Caco-2 (cell line): ENCODE measurements at regions not wholly inside any gene's neighbourhood (a gene's known extent, or its start where the extent isn't known, plus 50 kb on each side); places are given as distances from the start of the nearest gene placed in this dataset.

ENCODE experiments used
- BruUV-seq: library from RNA; stranded (reverse); fragments of 400-500 nt; replicated peaks from 2 replicates; lab custom pipeline; 2021; lab: Mats Ljungman, UMichigan
- CTCF ChIA-PET: fragments of 300-600 bp; sonication (Branson Sonifier 250); formaldehyde crosslinking; loops from one replicate; lab custom pipeline; 2022; ENCODE audit warnings: antibody characterized with exemption; lab: Charles Lee
- POLR2A ChIA-PET: fragments of 300-600 bp; sonication (Branson Sonifier 250); formaldehyde crosslinking; loops from one replicate; lab custom pipeline; 2022; ENCODE audit warnings: antibody characterized with exemption; lab: Charles Lee
- DNase-seq, 2 experiments: peaks; one replicate each; pipeline versions ENCODE4 v3.0.0 to v3.0.0-alpha.2; 2020 to 2022
- H3K27me3 ChIP-seq: replicated peaks from 2 replicates; pipeline ENCODE4 v1.6.0; 2011; ENCODE audit warnings: low read length; ENCODE audit not compliant: control insufficient read depth, insufficient read depth
- H3K36me3 ChIP-seq: 2 replicates; pipeline ENCODE4 v1.5.1; 2011; ENCODE audit warnings: low read length; ENCODE audit not compliant: control insufficient read depth, insufficient read depth
- H3K4me1 ChIP-seq: fragments of 250-450 bp; sonication (Bioruptor Pico); 2 replicates; pipeline ENCODE4 v1.5.1; 2020; ENCODE audit warnings: mild to moderate bottlenecking
- H3K4me3 ChIP-seq: 2 replicates; pipeline ENCODE4 v1.5.1; 2011; ENCODE audit warnings: low read depth, mild to moderate bottlenecking, control low read depth, low read length
- H3K9me3 ChIP-seq: fragments of 250-450 bp; sonication (Bioruptor Pico); 2 replicates; pipeline ENCODE4 v1.5.1; 2020; ENCODE audit warnings: mild to moderate bottlenecking, moderate library complexity
- H3K27ac Mint-ChIP-seq: one replicate; pipeline ENCODE4 v1.8.0; 2022; ENCODE audit warnings: mixed read lengths; ENCODE audit not compliant: unreplicated experiment
- H3K27me3 Mint-ChIP-seq: one replicate; pipeline ENCODE4 v1.8.0; 2022; ENCODE audit warnings: mixed read lengths; ENCODE audit not compliant: insufficient read depth, unreplicated experiment
- H3K36me3 Mint-ChIP-seq: one replicate; pipeline ENCODE4 v1.8.0; 2022; ENCODE audit warnings: mild to moderate bottlenecking, mixed read lengths; ENCODE audit not compliant: insufficient read depth, unreplicated experiment
- H3K4me1 Mint-ChIP-seq: one replicate; pipeline ENCODE4 v1.8.0; 2022; ENCODE audit warnings: low read depth, mixed read lengths; ENCODE audit not compliant: unreplicated experiment
- H3K4me3 Mint-ChIP-seq: one replicate; pipeline ENCODE4 v1.8.0; 2022; ENCODE audit warnings: mild to moderate bottlenecking, moderate library complexity, mixed read lengths; ENCODE audit not compliant: unreplicated experiment
- H3K9me3 Mint-ChIP-seq: one replicate; pipeline ENCODE4 v1.8.0; 2022; ENCODE audit warnings: mixed read lengths; ENCODE audit not compliant: unreplicated experiment
- intact Hi-C: fragments of 100-400 bp; cut with micrococcal nuclease; formaldehyde crosslinking; loops from one replicate; pipeline ENCODE4 v1.10.0; 2022; ENCODE audit not compliant: unreplicated experiment
- TF ChIP-seq, protein P1 (sequence below), 2 experiments: fragments of 200-600 bp in 1 of 2; IDR thresholded peaks; 1 replicate in 1 of 2; 2 replicates in 1 of 2; pipeline versions ENCODE4 v1.5.1 to v1.8.0; 2011 to 2022; ENCODE audit warnings: antibody characterized with exemption in 1 of 2, control low read depth in 1 of 2, inconsistent platforms in 1 of 2, low read depth in 1 of 2, low read length in 1 of 2, mild to moderate bottlenecking in 1 of 2, moderate library complexity in 1 of 2; ENCODE audit not compliant: insufficient read depth in 1 of 2, severe bottlenecking in 1 of 2, unreplicated experiment in 1 of 2

DNA sequence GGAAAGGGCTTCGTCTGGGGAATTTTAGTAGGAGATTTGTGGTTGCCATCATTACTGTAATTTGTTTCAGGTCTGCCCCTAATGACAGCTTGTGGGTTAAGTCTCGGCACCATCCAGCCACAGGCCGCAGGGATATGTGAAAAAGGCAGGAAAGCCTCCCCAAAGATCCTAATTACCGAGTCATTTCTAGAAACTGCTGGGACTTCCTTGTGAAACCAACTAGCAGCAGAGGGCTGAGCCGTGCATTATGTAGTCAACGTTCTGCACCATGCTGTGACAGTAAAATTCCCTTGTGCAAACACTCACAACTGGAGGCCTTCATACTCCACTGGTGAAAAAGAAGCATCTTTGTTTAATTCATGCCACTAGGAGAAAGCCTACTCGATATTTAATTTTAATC lies 230.3 kb downstream of the MPDZ start:
- no peaks in the 10 kb centered on the region for H3K36me3 ChIP-seq
- H3K27me3 ChIP-seq: no peaks in the 10 kb centered on the region
- H3K4me1 ChIP-seq: no peaks in the 10 kb centered on the region
- H3K27me3 Mint-ChIP-seq: peaks cover 8% of the 10 kb centered on the region
- BruUV-seq: no TSS peak
- no peaks in the 10 kb centered on the region for H3K4me1 Mint-ChIP-seq
- H3K36me3 Mint-ChIP-seq: no peaks in the 10 kb centered on the region
- intact Hi-C loops: no loop called here
- H3K9me3 ChIP-seq: no peaks in the 10 kb centered on the region
- no peak overlapping the region for H3K27ac Mint-ChIP-seq
- POLR2A ChIA-PET: no interaction called here
- CTCF ChIA-PET: no interaction called here
- H3K4me3 ChIP-seq: no peak overlapping the region
- DNase-seq: no peak
- TF ChIP-seq, protein P1, sequence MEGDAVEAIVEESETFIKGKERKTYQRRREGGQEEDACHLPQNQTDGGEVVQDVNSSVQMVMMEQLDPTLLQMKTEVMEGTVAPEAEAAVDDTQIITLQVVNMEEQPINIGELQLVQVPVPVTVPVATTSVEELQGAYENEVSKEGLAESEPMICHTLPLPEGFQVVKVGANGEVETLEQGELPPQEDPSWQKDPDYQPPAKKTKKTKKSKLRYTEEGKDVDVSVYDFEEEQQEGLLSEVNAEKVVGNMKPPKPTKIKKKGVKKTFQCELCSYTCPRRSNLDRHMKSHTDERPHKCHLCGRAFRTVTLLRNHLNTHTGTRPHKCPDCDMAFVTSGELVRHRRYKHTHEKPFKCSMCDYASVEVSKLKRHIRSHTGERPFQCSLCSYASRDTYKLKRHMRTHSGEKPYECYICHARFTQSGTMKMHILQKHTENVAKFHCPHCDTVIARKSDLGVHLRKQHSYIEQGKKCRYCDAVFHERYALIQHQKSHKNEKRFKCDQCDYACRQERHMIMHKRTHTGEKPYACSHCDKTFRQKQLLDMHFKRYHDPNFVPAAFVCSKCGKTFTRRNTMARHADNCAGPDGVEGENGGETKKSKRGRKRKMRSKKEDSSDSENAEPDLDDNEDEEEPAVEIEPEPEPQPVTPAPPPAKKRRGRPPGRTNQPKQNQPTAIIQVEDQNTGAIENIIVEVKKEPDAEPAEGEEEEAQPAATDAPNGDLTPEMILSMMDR (IDR thresholded peaks at IDR 0.05; ENCODE audit: insufficient read depth in 1 of 2, low read depth in 1 of 2, low read length in 1 of 2, severe bottlenecking in 1 of 2, unreplicated experiment in 1 of 2): no peak
- no peaks in the 10 kb centered on the region for H3K9me3 Mint-ChIP-seq
- H3K4me3 Mint-ChIP-seq: no peak overlapping the region

DNA sequence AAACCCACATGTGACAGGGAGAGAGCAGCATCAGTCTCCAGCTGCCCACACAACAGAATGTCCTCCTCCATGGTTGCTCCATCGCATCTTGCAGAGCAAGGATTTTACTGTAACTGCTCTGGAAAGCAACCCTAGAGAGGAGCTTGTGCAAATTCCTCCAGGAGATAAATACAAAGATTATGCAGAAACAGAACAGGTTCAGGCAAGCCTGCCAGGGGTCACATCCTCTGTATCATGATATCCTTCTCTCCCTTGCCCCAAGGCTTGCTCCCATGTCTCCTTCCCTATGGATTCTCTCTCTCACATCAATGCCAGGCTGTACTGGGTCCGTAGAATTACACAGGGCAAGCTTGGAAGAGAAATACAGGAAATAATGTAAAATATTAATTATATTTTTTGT lies 226.0 kb downstream of the MPDZ start:
- no peak overlapping the region for H3K27ac Mint-ChIP-seq
- no peaks in the 10 kb centered on the region for H3K36me3 Mint-ChIP-seq
- H3K4me1 ChIP-seq: no peaks in the 10 kb centered on the region
- TF ChIP-seq, protein P1 (IDR thresholded peaks at IDR 0.05; ENCODE audit: insufficient read depth in 1 of 2, low read depth in 1 of 2, low read length in 1 of 2, severe bottlenecking in 1 of 2, unreplicated experiment in 1 of 2): no peak
- H3K4me3 Mint-ChIP-seq: no peak overlapping the region
- no peak for DNase-seq
- no peak overlapping the region for H3K4me3 ChIP-seq
- intact Hi-C loops: no loop called here
- H3K36me3 ChIP-seq: no peaks in the 10 kb centered on the region
- H3K9me3 ChIP-seq: no peaks in the 10 kb centered on the region
- CTCF ChIA-PET: no interaction called here
- peaks cover 9% of the 10 kb centered on the region for H3K27me3 Mint-ChIP-seq
- no peaks in the 10 kb centered on the region for H3K9me3 Mint-ChIP-seq
- no peaks in the 10 kb centered on the region for H3K4me1 Mint-ChIP-seq
- BruUV-seq: no TSS peak
- POLR2A ChIA-PET: no interaction called here
- H3K27me3 ChIP-seq: no peaks in the 10 kb centered on the region

DNA sequence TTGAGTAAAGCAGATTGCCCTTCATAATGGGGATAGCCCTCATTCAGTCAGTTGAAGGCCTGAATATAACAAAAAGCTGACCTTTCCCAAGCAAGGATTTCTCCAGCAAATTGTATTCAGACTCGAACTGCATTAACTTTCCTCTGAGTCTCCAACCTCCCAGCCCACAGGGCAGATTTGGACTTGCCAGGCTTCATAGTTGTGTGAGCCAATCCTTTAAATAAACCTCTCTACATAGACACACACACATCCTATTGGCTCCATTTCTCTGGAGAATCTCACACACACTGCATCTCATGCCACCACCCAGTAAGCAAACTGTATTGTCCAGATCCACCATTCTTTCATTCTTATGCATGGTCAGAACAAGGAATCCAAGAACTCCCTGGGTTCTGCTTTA lies 225.1 kb downstream of the MPDZ start:
- Histone ChIP-seq H3K4me1 (no peaks in the 10 kb centered on the region), H3K9me3 (no peaks in the 10 kb centered on the region), H3K36me3 (no peaks in the 10 kb centered on the region), H3K4me3 (no peak overlapping the region), H3K27me3 (no peaks in the 10 kb centered on the region)
- BruUV-seq: no TSS peak
- Mint-ChIP-seq H3K9me3 (no peaks in the 10 kb centered on the region), H3K36me3 (no peaks in the 10 kb centered on the region), H3K4me1 (no peaks in the 10 kb centered on the region), H3K27ac (no peak overlapping the region), H3K27me3 (peaks cover 9% of the 10 kb centered on the region), H3K4me3 (no peak overlapping the region)
- CTCF ChIA-PET: no interaction called here
- DNase-seq: no peak
- intact Hi-C loops: no loop called here
- TF ChIP-seq, protein P1 (IDR thresholded peaks at IDR 0.05; ENCODE audit: insufficient read depth in 1 of 2, low read depth in 1 of 2, low read length in 1 of 2, severe bottlenecking in 1 of 2, unreplicated experiment in 1 of 2): no peak
- POLR2A ChIA-PET: no interaction called here
